ENCODE measurements at regions not wholly inside any gene's neighbourhood (a gene's known extent, or its start where the extent isn't known, plus 50 kb on each side); places are given as distances from the start of the nearest gene placed in this dataset.
"Not testable (repeated sequence)": the region's sequence is repeated elsewhere in the genome, so short reads cannot be mapped to it uniquely, and the experiment has no call there.

GRCh38 chr3:40939030-40939740 lies 260.1 kb upstream of the CTNNB1 start:
- DNase-seq, result no peak
- H3K4me1 Mint-ChIP-seq, result no peaks in the 10 kb centered on the region
- H3K4me3 Mint-ChIP-seq, result no peak overlapping the region
- POLR2A ChIA-PET, result no interaction called here
- no peaks in the 10 kb centered on the region for H3K36me3 Mint-ChIP-seq
- no peak for ATAC-seq
- H3K27ac Mint-ChIP-seq, result no peak overlapping the region
- H3K9me3 Mint-ChIP-seq, result peaks cover 0 to 4% (median 0%) of the 10 kb centered on the region in 9 donors
- no peaks in the 10 kb centered on the region for H3K27me3 Mint-ChIP-seq

GRCh38 chr3:40939741-40940130 lies 259.6 kb upstream of the CTNNB1 start:
- DNase-seq (no peak), ATAC-seq (no peak)
- Mint-ChIP-seq H3K36me3 (no peaks in the 10 kb centered on the region), H3K27ac (no peak overlapping the region), H3K4me3 (no peak overlapping the region), H3K27me3 (no peaks in the 10 kb centered on the region), H3K4me1 (no peaks in the 10 kb centered on the region), H3K9me3 (peaks cover 0 to 4% (median 0%) of the 10 kb centered on the region in 9 donors)
- POLR2A ChIA-PET, result no interaction called here

GRCh38 chr3:40940651-40941050 lies 258.7 kb upstream of the CTNNB1 start:
- no peaks in the 10 kb centered on the region for H3K36me3 Mint-ChIP-seq
- DNase-seq (no peak), ATAC-seq (no peak)
- no peak overlapping the region for H3K27ac Mint-ChIP-seq
- H3K9me3 Mint-ChIP-seq, result peaks cover 0 to 4% (median 0%) of the 10 kb centered on the region in 9 donors
- POLR2A ChIA-PET, result no interaction called here
- H3K4me3 Mint-ChIP-seq, result no peak overlapping the region
- no peaks in the 10 kb centered on the region for H3K4me1 Mint-ChIP-seq
- no peaks in the 10 kb centered on the region for H3K27me3 Mint-ChIP-seq

GRCh38 chr3:40947022-40947421 lies 252.3 kb upstream of the CTNNB1 start:
- DNase-seq, H3K36me3 Mint-ChIP-seq, H3K4me3 Mint-ChIP-seq, POLR2A ChIA-PET, H3K4me1 Mint-ChIP-seq, H3K27ac Mint-ChIP-seq, ATAC-seq: not testable (repeated sequence)
- peaks cover 1 to 30% (median 6%) of the 10 kb centered on the region in 5 donors for H3K27me3 Mint-ChIP-seq
- H3K9me3 Mint-ChIP-seq, result peaks cover 0 to 25% (median 7%) of the 10 kb centered on the region in 9 donors

- Mint-ChIP-seq H3K27me3 (peaks cover 3 to 30% (median 6%) of the 10 kb centered on the region in 5 donors), H3K27ac (peak overlapping the region in 1 of 10 donors; percentile 31), H3K9me3 (peaks cover 0 to 40% (median 10%) of the 10 kb centered on the region in 9 donors), H3K36me3 (peaks cover 0 to 15% (median 3%) of the 10 kb centered on the region in 3 donors)
- ATAC-seq, H3K4me1 Mint-ChIP-seq, DNase-seq, H3K4me3 Mint-ChIP-seq, POLR2A ChIA-PET: not testable (repeated sequence)
Observed at GRCh38 chr3:40949347-40949746, 250.0 kb upstream of the CTNNB1 start.

GRCh38 chr3:40951636-40952035 lies 247.7 kb upstream of the CTNNB1 start:
- H3K27ac Mint-ChIP-seq, result no peak overlapping the region
- no peak overlapping the region for H3K4me3 Mint-ChIP-seq
- ATAC-seq (no peak), DNase-seq (no peak)
- H3K4me1 Mint-ChIP-seq, result peaks cover 0 to 3% (median 0%) of the 10 kb centered on the region in 4 donors
- H3K27me3 Mint-ChIP-seq, result peaks cover 3 to 30% (median 6%) of the 10 kb centered on the region in 5 donors
- peaks cover 0 to 15% (median 3%) of the 10 kb centered on the region in 3 donors for H3K36me3 Mint-ChIP-seq
- POLR2A ChIA-PET, result no interaction called here
- H3K9me3 Mint-ChIP-seq, result peaks cover 0 to 31% (median 10%) of the 10 kb centered on the region in 9 donors

- POLR2A ChIA-PET, result no interaction called here
- H3K4me3 Mint-ChIP-seq, result no peak overlapping the region
- peaks cover 0 to 11% (median 0%) of the 10 kb centered on the region in 3 donors for H3K36me3 Mint-ChIP-seq
- DNase-seq (no peak), ATAC-seq (no peak)
- peaks cover 2 to 27% (median 14%) of the 10 kb centered on the region in 9 donors for H3K9me3 Mint-ChIP-seq
- H3K4me1 Mint-ChIP-seq, result no peaks in the 10 kb centered on the region
- no peak overlapping the region for H3K27ac Mint-ChIP-seq
- peaks cover 3 to 13% (median 4%) of the 10 kb centered on the region in 5 donors for H3K27me3 Mint-ChIP-seq
Observed at GRCh38 chr3:40961104-40961857, 238.0 kb upstream of the CTNNB1 start.

- Mint-ChIP-seq H3K27ac (no peak overlapping the region), H3K27me3 (peaks cover 4 to 18% (median 8%) of the 10 kb centered on the region in 5 donors), H3K4me3 (no peak overlapping the region), H3K9me3 (peaks cover 2 to 20% (median 14%) of the 10 kb centered on the region in 9 donors), H3K36me3 (peaks cover 0 to 8% (median 0%) of the 10 kb centered on the region in 3 donors), H3K4me1 (peaks cover 0 to 5% (median 0%) of the 10 kb centered on the region in 4 donors)
- DNase-seq (no peak), ATAC-seq (no peak)
- POLR2A ChIA-PET, result no interaction called here
Observed at GRCh38 chr3:40962721-40963120, 236.6 kb upstream of the CTNNB1 start.

- Mint-ChIP-seq H3K4me3 (no peak overlapping the region), H3K27me3 (peaks cover 6 to 53% (median 25%) of the 10 kb centered on the region in 5 donors), H3K36me3 (peaks cover 0 to 8% (median 0%) of the 10 kb centered on the region in 3 donors), H3K27ac (no peak overlapping the region), H3K4me1 (peaks cover 0 to 37% (median 2%) of the 10 kb centered on the region in 4 donors), H3K9me3 (peaks cover 0 to 10% (median 5%) of the 10 kb centered on the region in 9 donors)
- ATAC-seq (no peak), DNase-seq (no peak)
- POLR2A ChIA-PET, result no interaction called here
Observed at GRCh38 chr3:40968666-40969065, 230.6 kb upstream of the CTNNB1 start.

GRCh38 chr3:40969341-40969740 lies 230.0 kb upstream of the CTNNB1 start:
- Mint-ChIP-seq H3K4me3 (no peak overlapping the region), H3K27me3 (peaks cover 6 to 53% (median 29%) of the 10 kb centered on the region in 5 donors), H3K36me3 (peaks cover 0 to 8% (median 0%) of the 10 kb centered on the region in 3 donors), H3K9me3 (peaks cover 0 to 4% (median 3%) of the 10 kb centered on the region in 9 donors), H3K27ac (no peak overlapping the region), H3K4me1 (peaks cover 0 to 39% (median 2%) of the 10 kb centered on the region in 4 donors)
- no peak for ATAC-seq
- DNase-seq, result no peak
- POLR2A ChIA-PET, result no interaction called here

GRCh38 chr3:40969756-40970466 lies 229.4 kb upstream of the CTNNB1 start:
- DNase-seq (no peak), ATAC-seq (no peak)
- H3K4me1 Mint-ChIP-seq, result peaks cover 0 to 39% (median 2%) of the 10 kb centered on the region in 4 donors
- peaks cover 0 to 4% (median 0%) of the 10 kb centered on the region in 9 donors for H3K9me3 Mint-ChIP-seq
- H3K27ac Mint-ChIP-seq, result peak overlapping the region in 1 of 10 donors; percentile 37
- POLR2A ChIA-PET, result no interaction called here
- peaks cover 0 to 8% (median 0%) of the 10 kb centered on the region in 3 donors for H3K36me3 Mint-ChIP-seq
- H3K4me3 Mint-ChIP-seq, result no peak overlapping the region
- H3K27me3 Mint-ChIP-seq, result peaks cover 6 to 53% (median 24%) of the 10 kb centered on the region in 5 donors
